Adrenal gland (tissue), 9 donors: ENCODE measurements at regions not wholly inside any gene's neighbourhood (a gene's known extent, or its start where the extent isn't known, plus 50 kb on each side); places are given as distances from the start of the nearest gene placed in this dataset.

Source experiments
- DNase-seq, 7 donors: peaks; one replicate each; pipeline ENCODE4 v3.0.0-alpha.2; 2019 to 2020
- H3K27ac ChIP-seq, 5 donors: fragments of 200-600 bp; sonication (generic) in 4 of 5; 1 replicate in 3 of 5; 2 replicates in 2 of 5; pipeline versions ENCODE4 v1.5.1 to v1.8.0; 2016 to 2020; ENCODE audit warnings: mild to moderate bottlenecking in 1 of 5
- H3K27me3 ChIP-seq: fragments of 200-600 bp; 2 replicates; pipeline ENCODE4 v1.8.0; 2021
- H3K36me3 ChIP-seq, 2 donors: fragments of 200-600 bp; replicated peaks in 1 of 2; 1 replicate in 1 of 2; 2 replicates in 1 of 2; pipeline versions ENCODE4 v1.5.1 to v1.8.0; 2018 to 2022
- H3K4me1 ChIP-seq, 2 donors: fragments of 200-600 bp; replicated peaks in 1 of 2; 1 replicate in 1 of 2; 2 replicates in 1 of 2; pipeline versions ENCODE4 v1.5.1 to v1.8.0; 2018 to 2021
- H3K4me3 ChIP-seq, 4 donors: fragments of 200-600 bp; sonication (generic) in 3 of 4; one replicate each; pipeline ENCODE4 v1.5.1; 2016 to 2018
- H3K9me3 ChIP-seq, 3 donors: fragments of 200-600 bp; sonication (generic) in 1 of 3; replicated peaks in 1 of 3; 1 replicate in 2 of 3; 2 replicates in 1 of 3; pipeline versions ENCODE4 v1.5.1 to v1.8.0; 2016 to 2021
- POLR2A ChIP-seq, 2 donors: fragments of 450-650 bp; IDR thresholded peaks; one replicate each; pipeline ENCODE4 v1.6.1; 2017; ENCODE audit warnings: antibody characterized with exemption in 2 of 2, mild to moderate bottlenecking in 2 of 2, moderate library complexity in 1 of 2
- WGBS, 4 donors: extraction: QIAGEN DNeasy Blood & Tissue Kit in 2 of 4; methylation state at CpG; one replicate each; pipeline versions ENCODE4 v1.1.5 to v1.1.7; 2013 to 2017; 5-methylcytosine and 5-hydroxymethylcytosine counted together
- intact Hi-C, 2 donors: fragments of 100-400 bp; cut with DNase I; formaldehyde crosslinking; loops; one replicate each; pipeline versions ENCODE4 v1.14.1 to v1.15.0; 2022 to 2023
- TF ChIP-seq, protein P1 (sequence below), 6 experiments: fragments of 450-650 bp in 4 of 6; fragments of 200-600 bp in 2 of 6; sonication (generic) in 1 of 6; IDR thresholded peaks; 1 replicate in 5 of 6; 2 replicates in 1 of 6; pipeline versions ENCODE4 v1.5.1 to v1.8.0; 2016 to 2021; ENCODE audit warnings: antibody characterized with exemption in 6 of 6, mild to moderate bottlenecking in 2 of 6, moderate library complexity in 1 of 6
- donor health status: healthy with polysubstance abuse.
- donor health status: Bipolar disorder and iron deficiency.
- donor health status: DM: yes; HTN: yes; CAD: no.
- donor health status: DM: no; HTN: no; CAD: no.
- donor health status: DM: no; HTN: no; CAD: no.

DNA sequence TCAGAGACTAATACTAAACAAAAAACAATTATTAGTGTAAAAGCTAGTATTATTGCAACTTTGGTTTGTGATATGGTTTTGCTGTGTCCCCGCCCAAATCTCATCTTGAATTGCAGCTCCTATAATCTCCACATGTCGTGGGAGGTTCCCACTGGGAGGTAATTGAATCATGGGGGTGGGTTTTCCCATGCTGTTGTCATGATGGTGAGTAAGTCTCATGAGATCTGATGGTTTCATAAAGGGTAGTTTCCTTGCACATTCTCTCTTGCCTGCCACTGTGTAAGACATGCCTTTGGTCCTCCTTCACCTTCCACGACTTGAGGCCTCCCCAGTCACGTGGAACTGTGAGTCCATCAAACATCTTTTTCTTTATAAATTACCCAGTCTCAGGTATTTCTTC is 325.9 kb upstream of the DAB2 start:
- no peak for DNase-seq
- TF ChIP-seq, protein P1, sequence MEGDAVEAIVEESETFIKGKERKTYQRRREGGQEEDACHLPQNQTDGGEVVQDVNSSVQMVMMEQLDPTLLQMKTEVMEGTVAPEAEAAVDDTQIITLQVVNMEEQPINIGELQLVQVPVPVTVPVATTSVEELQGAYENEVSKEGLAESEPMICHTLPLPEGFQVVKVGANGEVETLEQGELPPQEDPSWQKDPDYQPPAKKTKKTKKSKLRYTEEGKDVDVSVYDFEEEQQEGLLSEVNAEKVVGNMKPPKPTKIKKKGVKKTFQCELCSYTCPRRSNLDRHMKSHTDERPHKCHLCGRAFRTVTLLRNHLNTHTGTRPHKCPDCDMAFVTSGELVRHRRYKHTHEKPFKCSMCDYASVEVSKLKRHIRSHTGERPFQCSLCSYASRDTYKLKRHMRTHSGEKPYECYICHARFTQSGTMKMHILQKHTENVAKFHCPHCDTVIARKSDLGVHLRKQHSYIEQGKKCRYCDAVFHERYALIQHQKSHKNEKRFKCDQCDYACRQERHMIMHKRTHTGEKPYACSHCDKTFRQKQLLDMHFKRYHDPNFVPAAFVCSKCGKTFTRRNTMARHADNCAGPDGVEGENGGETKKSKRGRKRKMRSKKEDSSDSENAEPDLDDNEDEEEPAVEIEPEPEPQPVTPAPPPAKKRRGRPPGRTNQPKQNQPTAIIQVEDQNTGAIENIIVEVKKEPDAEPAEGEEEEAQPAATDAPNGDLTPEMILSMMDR (IDR thresholded peaks at IDR 0.05) = no peak
- TF ChIP-seq POLR2A (IDR thresholded peaks at IDR 0.05) = no peak
- WGBS, 4 donors = 76 to 86% (median 81%) methylated on average over 4 of the region's 4 CpGs

DNA sequence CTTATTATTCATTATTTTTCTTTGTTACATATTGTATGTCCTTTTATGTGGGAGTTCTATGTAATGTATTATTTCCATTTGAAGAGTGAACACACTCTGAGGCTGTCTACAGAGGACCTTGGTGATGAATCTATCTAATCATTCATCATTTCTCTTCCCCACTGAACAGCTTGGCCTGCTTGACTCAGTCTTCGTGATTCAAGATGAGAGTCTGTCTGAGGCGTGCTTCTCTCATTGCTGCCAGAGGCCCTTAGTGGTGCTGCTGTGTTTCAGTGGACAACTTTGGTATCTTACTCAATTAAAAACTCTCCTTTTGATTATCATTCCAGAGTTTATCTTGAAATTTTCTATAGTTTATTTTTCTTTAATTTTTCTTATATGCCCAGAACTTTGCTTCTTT is 318.1 kb upstream of the DAB2 start:
- TF ChIP-seq, protein P1 (IDR thresholded peaks at IDR 0.05) = no peak
- no peak for TF ChIP-seq POLR2A (IDR thresholded peaks at IDR 0.05)
- Histone ChIP-seq H3K27ac (no peak overlapping the region), H3K4me3 (no peak overlapping the region), H3K27me3 (no peaks in the 10 kb centered on the region), H3K36me3 (no peaks in the 10 kb centered on the region), H3K4me1 (no peaks in the 10 kb centered on the region), H3K9me3 (no peaks in the 10 kb centered on the region)
- WGBS, 4 donors = 60 to 65% (median 62%) methylated on average over 2 of the region's 2 CpGs
- DNase-seq = no peak
- intact Hi-C loops = no loop called here

More for the DNA sequence above, 325.9 kb upstream of the DAB2 start:
- intact Hi-C loops = no loop called here
- Histone ChIP-seq H3K4me1 (no peaks in the 10 kb centered on the region), H3K27ac (no peak overlapping the region), H3K36me3 (no peaks in the 10 kb centered on the region), H3K9me3 (no peaks in the 10 kb centered on the region), H3K27me3 (no peaks in the 10 kb centered on the region), H3K4me3 (no peak overlapping the region)

DNA sequence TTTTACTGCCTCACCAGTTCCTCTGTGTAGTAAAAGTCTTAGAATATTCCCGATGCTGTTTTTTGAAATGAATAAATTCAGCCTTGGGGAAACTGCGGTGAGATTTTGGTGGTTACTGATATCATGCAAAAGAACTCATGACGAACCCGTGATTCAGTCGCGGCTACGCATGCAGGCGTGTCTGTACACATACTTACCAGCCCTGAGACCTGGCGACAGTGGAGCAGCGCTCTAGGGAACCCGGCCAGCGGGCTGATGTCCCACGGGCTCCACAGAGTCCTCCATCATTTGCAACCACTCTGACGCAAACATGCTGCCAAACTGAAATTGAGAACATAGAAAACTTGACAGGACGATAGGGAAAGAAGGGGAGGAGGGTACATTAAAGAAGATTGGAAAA is 315.6 kb upstream of the DAB2 start:
- no peaks in the 10 kb centered on the region for H3K36me3 ChIP-seq
- 81 to 90% (median 87%) methylated on average over 15 of the region's 15 CpGs for WGBS, 4 donors
- TF ChIP-seq POLR2A (IDR thresholded peaks at IDR 0.05) = no peak
- TF ChIP-seq, protein P1 (IDR thresholded peaks at IDR 0.05) = no peak
- no peak overlapping the region for H3K27ac ChIP-seq
- H3K4me1 ChIP-seq = no peaks in the 10 kb centered on the region
- no peak overlapping the region for H3K4me3 ChIP-seq
- no peaks in the 10 kb centered on the region for H3K9me3 ChIP-seq
- no peak for DNase-seq
- no peaks in the 10 kb centered on the region for H3K27me3 ChIP-seq
- intact Hi-C loops = no loop called here

DNA sequence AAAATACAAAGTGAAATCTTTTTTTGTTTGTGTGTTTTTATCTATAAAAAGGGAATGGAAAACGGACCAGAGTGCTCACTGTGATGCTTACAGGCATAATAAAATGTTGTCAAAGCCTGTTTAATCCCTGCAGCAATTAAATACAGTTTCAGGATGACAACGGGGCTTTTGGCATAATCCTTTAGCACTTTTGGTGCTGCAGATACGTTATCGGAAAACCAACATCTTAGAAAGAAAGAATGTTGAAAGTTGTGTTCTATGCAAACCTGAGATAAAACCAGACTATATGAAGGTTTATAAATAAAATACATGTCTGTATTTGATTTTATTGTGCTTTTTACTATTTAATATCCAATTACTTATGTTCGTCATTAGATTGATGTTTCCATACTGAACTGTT is 307.4 kb upstream of the DAB2 start:
- TF ChIP-seq, protein P1 (IDR thresholded peaks at IDR 0.05) = no peak
- no peak for TF ChIP-seq POLR2A (IDR thresholded peaks at IDR 0.05)
- 69 to 77% (median 73%) methylated on average over 5 of the region's 5 CpGs for WGBS, 4 donors
- intact Hi-C loops = no loop called here

More for the DNA sequence above, 307.4 kb upstream of the DAB2 start:
- DNase-seq = no peak
- Histone ChIP-seq H3K27me3 (no peaks in the 10 kb centered on the region), H3K4me1 (no peaks in the 10 kb centered on the region), H3K27ac (no peak overlapping the region), H3K36me3 (no peaks in the 10 kb centered on the region), H3K9me3 (no peaks in the 10 kb centered on the region), H3K4me3 (no peak overlapping the region)
